HG03460 (cell line): ENCODE measurements at regions not wholly inside any gene's neighbourhood (a gene's known extent, or its start where the extent isn't known, plus 50 kb on each side); places are given as distances from the start of the nearest gene placed in this dataset.
"Not testable (repeated sequence)": the region's sequence is repeated elsewhere in the genome, so short reads cannot be mapped to it uniquely, and the experiment has no call there.

ENCODE experiments used
- ATAC-seq: cut with Tn5 transposase; IDR thresholded peaks from one replicate; pipeline ENCODE4 v1.9.1; 2021; ENCODE audit not compliant: unreplicated experiment

DNA sequence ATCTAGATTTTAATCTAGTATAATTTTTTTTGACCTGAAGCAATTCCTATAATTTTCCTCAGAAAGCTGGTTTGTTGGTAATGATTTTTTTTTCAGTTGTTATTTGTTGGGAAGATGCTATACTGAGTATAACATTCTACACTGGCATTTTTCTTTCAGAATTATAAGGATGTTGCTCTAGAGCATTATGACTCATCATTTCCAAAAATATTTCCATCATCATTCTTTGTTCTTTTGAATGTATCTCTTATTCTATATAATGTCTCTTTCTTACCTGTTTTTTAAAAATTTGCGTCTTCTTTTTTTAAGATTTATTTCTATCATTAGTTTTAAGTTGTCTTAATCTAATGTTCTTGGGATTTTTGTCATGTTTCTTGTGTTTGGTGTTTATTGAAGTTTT, 356.5 kb upstream of the KCND2 start:
- no peak for ATAC-seq

DNA sequence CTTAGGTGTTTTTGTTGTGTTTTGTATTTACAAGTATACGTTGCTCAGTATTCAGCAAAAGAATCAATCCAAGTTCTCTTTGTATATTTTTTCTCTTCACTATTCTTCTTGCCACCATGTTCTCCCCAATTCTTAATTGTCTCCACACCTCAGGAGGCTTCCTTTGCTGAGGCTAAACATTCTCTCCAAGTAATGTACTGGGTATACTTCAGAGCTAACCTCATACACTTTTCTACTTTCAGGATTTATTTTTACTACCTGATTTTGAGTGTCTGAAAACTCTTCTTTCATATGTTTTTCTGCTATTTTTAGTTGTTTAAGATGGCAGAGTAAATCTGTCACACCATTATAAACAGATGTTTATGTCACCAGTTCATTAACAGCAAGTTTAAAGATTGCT, 354.8 kb upstream of the KCND2 start:
- ATAC-seq: no peak

DNA sequence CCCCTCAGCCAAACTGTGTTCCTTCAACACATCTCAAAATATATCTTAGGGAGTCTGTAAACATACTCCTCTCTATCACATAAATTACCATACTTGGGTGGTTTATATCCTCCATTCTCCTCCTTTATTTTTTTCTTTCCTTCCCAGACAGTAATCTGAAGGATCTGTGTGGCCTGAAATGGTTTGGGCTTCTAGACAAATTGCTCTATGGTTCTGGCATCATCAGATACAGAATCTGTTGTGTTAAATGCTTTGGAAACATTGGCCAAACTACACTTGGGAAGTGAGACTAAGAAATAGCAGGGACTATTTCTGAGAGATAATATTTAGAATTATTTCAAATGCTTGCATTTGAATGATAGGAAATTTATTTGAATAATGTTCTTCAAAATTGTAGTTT, 353.0 kb upstream of the KCND2 start:
- ATAC-seq: no peak

DNA sequence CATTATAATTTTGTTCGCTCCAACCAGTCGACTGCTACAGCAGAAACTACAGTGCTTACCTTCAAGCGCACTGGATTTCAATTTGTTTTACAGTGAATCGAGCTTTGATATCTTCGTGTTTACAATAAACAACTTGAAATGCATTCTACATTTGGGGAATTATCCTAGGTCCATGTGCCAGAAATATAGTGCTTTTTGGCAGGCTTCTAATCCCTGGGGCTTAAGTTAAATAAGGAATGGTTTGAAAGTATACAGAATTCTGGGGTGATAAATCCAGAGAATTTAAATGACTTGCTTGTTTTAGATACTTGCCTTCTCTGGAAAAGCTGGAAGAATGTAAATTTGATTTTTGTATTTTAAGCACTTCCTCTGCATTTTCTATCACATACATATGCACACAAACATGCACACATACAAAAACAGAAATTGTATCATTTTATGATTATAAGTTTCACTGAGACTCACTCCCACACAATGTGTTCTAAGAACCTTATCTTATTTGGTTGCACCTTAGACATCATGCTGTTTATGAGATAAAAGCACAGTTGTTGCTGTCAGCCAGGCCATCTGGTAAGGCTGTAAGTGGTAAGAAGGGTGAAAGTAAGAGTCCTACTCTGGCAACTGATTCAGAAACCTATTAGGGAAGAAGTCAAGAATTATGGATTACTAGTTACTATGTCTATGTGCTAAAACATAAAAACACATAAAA, 347.2 kb upstream of the KCND2 start:
- ATAC-seq: no peak

DNA sequence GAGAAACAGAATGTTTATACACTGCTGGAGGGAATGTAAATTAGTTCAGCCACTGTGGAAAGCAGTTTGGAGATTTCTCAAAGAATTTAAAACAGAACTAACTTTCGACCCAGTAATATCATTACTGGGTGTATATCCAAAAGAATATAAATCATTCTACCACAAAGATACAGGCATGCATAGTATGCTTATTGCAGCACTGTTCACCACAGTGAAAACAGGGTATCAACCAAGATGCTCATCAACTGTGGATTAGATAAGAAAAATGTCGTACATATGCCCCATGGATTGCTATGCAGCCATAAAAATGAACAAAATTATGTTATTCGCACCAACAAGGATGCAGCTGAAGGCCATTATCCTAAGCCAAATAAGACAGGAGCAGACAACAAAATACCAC, 343.1 kb upstream of the KCND2 start:
- no peak for ATAC-seq

DNA sequence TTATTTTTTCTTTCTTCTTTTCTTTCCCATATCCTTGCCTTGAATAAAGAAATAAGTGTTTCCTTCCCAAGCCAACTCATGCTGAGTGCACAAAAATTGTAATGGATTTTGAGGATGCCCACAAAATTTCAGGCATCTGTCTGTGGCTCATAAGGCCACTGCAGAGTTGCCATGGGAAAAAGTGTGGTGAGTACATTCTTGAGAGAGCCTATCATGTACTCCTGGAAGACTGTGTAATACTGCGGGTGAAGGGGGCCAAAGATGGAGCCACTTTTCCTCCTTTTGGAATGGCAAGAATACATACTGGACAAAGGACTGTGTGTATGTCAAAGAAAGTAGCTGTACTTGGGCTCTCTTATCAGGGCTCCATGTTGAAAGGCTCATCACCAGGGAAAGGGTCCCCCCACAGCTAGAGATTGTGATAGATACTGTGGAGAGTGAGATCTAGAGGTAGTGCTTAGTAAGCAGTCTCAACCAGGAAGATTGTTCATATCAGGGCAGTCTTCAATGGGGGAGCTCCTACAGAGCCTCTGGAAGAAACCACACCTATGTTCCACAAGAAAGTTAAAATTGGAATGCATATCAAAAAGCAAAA, 341.6 kb upstream of the KCND2 start:
- no peak for ATAC-seq

DNA sequence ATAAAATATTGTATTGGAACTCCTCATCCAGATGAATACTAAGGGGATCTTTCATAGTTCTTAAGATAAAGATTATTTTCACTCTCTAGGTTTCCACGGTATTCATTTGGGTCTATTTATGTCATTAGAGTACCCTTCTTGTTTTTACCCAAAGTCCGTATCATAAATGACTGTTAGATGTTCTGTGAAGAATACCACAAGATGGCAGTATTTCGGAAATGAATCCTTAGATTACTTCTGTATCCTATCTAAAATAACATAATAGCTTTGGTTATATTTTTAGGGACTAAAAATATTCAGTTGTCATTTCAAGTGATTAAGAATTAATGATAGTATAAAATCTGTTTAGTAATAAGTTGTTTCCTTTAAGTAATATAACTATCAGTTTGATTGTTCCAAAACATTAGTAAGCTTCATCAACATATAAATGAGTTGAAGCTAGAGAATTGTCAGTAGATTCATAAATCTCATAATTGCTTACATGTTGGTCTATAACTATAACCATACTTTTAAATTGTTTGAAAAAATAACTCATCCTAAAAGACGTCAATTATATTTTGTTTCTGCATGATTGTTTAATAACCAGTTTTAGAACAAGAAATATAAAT, 337.5 kb upstream of the KCND2 start:
- ATAC-seq: peak; percentile 79

DNA sequence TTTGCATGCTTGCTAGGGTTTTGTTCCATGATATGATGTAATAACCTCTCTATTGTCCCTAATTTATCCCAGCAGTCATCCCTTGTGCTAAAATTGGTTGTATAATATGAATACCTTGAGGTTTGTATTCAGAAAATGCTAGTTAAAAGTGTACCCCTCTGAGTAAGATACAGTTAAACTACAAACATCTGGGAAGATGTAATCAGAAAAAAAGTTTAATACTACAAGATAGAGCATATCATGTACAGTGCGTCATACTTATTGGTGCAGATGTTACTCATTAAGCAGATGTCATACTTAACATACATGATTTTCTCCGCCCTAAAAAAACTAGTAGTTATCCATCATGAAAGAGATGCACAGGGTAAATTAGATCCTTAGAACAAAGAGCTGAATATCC, 336.1 kb upstream of the KCND2 start:
- no peak for ATAC-seq

DNA sequence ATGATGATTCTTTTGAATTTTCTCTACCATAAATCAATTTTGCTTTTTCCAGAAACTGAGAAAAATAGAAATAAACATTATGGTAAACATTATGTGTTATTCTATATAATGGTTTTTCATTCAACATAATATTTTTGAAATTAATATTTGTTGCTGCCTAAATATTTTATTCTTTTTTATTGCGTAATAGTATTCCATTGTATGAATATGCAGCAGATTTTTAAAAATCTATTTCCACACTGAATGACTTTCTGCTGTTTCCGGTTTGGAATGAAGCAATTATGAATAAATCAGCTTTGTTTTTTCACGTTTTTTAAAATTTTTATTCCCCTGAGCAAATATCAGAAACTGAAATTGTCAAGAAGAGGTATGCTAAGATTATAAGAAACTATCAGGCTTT, 335.2 kb upstream of the KCND2 start:
- ATAC-seq: no peak

DNA sequence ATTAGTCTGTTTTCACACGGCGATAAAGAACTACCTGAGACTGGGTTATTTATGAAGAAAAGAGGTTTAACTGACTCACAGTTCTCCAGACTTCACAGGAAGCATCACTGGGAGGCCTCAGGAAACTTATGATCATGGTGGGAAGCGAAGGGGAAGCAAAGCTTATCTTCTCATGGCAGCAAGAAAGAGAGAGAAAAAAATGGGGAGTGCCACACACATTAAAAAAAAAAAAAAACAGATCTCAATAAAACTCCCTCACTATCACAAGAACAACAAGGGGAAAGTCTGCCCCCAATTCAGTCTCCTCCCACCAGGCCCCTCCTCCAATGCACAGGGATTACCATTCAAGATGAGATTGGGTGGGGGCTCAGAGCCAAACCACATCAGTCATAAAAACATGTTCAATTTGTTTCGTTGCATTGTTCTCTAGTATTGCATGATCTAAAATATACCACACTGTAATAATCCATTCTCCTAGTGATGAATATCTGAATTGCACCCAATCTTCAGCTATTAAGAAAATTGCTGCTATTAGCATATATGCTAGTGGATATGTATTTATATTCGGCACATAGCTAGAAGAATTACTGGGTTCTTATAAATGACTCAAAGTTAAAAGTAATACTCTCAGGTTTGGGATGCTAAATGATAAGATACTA, 328.9 kb upstream of the KCND2 start:
- ATAC-seq: no peak

DNA sequence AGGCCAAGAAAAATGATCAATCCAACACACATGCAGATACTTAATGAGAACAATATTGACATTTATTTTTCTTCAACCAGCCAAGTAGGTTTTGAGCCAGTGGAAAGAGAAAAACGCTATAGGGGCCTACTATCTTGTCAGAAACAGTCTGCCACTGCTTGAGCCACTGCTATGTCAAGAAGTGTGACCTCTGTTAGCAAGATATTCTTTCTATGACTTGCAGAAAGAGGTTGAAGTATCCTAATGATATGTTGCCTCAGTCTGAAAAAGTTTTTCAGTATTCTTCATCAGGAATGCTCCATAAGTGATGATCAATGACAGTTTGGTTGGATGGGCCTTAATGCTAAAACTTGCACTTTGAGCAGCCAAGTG, 328.4 kb upstream of the KCND2 start:
- ATAC-seq: no peak

DNA sequence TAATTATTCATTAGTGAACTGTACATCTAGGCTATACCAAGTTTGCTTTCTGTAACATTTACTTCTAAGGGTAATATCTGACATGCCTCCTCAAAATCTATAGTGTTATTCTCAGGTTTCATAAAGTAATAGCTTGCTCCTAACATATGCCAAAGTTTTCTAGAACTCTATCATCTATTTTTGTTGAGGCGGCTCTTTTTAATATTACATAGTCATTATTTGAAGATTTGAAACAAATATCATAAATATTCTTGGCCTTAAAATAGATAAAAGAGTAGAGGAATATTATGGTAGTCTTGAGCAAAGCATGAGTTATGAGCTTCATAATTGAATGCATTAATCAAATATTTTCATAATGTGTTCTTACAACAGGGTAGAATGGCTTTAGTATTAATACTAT, 327.2 kb upstream of the KCND2 start:
- ATAC-seq: no peak

DNA sequence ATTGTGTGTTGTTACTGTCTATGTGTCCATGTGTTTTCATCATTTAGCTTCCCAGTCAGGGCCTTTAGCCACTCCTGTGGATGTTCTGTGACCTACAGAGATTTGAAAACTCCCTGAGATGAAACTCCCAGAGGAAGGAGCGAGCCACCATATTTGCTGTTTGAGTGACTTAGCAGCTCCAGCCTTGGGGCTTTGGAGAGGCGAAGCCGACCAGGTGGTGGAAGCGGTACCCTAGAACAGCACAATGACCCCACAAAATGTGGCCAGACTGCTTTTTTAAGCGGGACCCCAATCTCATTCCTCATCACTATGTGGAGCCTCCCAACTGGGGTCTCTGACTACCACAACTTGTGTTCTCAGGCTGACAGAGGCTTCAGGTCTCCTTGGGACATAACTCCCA, 323.9 kb upstream of the KCND2 start:
- ATAC-seq: no peak

DNA sequence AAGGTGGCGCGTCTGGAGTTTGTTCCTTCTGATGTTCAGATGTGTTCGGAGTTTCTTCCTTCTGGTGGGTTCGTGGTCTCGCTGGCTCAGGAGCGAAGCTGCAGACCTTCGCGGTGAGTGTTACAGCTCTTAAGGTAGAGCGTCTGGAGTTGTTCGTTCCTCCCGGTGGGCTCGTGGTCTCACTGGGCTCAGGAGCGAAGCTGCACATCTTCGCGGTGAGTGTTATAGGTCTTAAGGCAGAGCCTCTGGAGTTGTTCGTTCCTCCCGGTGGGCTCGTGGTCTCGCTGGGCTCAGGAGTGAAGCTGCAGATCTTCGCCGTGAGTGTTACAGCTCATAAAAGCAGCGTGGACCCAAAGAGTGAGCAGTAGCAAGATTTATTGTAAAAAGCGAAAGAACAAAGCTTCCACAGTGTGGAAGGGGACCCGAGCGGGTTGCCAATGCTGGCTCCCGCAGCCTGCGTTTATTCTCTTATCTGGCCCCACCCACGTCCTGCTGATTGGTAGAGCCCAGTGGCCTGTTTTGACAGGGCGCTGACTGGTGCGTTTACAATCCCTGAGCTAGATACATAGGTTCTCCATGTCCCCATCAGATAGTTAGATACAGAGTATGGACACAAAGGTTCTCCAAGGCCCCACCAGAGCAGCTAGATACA, 322.5 kb upstream of the KCND2 start:
- ATAC-seq: not testable (repeated sequence)

DNA sequence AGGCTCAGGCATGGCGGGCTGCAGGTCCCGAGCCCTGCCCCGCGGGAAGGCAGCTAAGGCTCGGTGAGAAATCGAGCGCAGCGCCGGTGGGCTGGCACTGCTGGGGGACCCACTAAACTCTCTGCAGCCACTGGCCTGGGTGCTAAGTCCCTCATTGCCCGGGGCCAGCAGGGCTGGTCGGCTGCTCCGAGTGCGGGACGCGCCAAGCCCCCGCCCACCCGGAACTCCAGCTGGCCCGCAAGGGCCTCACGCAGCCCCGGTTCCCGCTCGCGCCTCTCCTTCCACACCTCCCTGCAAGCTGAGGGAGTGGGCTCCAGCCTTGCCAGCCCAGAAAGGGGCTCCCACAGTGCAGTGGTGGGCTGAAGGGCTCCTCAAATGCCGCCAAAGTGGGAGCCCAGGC, 321.4 kb upstream of the KCND2 start:
- ATAC-seq: not testable (repeated sequence)

DNA sequence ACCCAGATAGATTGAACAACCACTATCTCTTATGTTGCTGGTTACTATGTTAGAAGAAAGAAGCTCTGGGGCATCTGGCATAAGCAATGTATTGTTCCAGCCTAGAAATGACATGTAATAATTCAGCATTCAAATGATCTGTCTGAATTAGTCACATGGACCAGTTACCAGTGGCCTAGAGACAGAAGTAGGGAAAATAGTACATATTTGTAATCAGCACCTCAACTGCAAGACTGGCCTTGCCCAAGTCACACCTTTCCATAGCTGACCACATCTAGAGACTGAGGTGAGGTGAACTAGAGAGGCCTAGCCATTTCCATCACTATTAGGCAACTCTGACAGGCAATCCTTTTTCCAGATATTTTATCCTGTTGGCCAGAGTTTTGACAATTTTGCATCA, 315.6 kb upstream of the KCND2 start:
- ATAC-seq: no peak

DNA sequence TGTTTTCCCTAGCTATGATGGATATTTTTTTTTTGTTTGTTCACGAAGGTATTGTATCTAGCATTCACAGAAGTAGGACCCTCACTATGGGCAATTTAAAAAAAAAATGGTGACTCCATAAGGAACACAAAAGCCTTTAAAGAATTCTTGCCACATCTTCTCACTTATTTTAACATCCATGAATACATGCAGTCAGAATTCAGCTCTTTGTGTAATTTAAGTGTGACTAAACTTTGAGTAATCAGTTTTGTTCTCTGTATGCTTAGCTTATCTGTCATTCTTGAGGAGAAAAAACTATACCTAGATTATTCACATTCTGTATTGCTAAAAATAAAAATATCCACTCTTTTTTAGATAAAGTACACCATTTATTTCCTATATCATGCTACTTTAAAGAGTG, 313.2 kb upstream of the KCND2 start:
- ATAC-seq: no peak

DNA sequence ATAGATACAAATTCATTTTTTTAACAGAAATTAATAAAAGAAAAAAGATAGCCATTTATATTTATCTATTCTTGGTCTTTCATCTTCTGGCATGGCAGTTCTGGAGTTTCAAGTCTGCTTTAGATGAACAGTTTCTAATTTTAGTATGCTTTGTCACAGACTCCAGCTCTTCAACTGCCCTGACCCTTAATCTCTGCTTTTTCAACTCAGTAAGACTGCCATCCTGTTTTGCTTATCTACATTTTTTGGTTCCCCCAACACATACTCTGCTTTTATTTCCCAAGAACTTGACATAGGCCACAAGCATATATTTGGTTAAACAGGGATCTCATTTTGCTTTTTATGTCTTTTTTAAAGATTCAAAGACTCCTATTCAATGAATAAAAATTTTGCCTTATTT, 309.3 kb upstream of the KCND2 start:
- no peak for ATAC-seq

DNA sequence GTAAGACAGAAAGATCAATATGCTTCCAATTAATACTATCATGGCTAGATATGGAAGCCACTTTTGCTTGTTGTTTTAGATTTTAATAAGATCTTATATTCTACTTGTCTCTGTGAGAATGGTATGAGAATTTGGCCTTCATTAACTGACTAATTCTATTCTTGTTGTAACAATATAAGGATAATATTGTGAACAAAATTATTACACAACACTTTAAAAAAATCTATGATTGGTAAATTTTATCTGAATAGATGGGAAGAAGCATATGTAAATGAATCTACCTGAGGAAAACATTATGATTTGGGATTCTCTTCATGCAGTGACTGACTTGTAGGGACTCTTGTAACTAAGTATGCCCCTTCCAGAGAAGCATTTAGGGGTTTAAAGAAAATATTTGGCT, 308.9 kb upstream of the KCND2 start:
- ATAC-seq: no peak

DNA sequence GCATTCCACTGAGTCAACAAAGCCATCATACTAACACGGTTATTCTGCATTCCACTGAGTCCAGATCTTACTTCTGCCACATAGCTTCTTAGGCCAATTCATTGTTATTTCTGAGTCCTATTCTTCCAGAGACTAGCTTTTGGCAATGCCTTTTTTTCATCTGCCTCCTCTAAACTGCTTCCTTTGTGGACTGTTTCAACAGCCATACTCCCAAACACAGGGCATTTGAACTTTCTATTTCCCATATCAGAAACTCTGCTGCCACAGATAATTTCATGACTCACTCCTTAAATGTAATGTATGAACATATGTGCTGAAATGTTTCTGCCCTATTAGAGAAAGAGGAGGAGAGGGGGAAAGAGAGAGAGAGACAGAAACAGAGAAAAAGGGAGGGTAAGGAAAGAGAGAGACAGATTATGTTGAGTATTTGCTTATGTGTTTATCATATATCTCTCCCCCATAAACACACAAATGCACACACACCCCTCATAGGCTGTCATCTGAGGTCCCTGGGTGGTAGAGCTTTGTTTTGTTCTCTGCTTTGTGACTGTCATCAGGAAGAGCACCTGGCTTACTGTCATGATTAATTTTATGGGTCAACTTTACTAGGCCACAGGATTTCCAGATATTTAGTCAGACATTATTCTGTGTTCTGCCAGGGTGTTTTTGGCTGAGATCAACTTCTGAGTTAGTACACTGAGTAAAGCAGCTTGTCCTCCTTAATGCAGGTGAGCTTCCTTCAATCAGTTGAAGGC, 308.0 kb upstream of the KCND2 start:
- ATAC-seq: no peak

DNA sequence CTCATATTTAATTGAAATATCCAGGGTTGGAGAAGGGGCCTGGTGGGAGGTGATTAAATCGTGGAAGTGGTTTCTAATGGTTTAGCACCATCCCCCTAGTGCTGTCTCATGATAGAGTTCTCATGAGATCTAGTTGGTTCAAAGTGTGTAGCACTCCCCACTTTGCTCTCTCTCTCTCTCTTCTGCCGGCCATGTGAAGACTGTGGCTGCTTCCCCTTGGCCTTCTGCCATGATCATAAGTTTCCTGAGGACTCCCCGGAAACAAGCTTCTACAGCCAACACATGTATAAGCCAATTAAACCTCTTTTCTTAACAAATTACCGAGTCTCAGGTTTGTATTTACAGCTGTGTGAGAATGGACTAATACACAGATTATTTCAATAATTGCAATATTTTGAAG, 305.8 kb upstream of the KCND2 start:
- ATAC-seq: no peak
